HS-5 (cell line): ENCODE measurements at regions not wholly inside any gene's neighbourhood (a gene's known extent, or its start where the extent isn't known, plus 50 kb on each side); places are given as distances from the start of the nearest gene placed in this dataset.

Experiments used
- DNase-seq: peaks from one replicate; pipeline ENCODE4 v3.0.0-alpha.2; 2012; ENCODE audit warnings: low read depth

- no peak for DNase-seq
These were observed 124.8 kb upstream of the RBBP6 start for GRCh38 chr16:24414534-24414933.

DNA sequence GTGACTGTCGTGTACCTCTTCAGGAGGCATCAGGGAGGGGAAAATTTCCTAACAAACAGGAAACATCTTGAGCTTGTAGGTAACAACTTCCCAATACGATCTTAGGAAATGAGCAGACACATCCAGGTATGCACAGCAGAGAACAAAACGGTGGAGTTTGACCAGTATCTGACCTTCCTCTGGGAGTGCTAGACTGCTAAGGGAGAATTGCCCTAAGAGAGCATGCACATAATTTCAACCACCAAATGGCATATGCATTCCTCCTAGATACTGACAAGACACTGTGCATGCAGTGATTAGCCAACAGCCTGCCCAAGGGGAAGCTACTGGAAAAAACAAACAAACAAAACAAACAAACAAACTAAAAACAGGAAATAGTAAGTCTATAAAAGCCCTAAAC is 120.6 kb upstream of the RBBP6 start:
- no peak for DNase-seq

GRCh38 chr16:24423312-24423711 is 116.1 kb upstream of the RBBP6 start:
- no peak for DNase-seq

DNA sequence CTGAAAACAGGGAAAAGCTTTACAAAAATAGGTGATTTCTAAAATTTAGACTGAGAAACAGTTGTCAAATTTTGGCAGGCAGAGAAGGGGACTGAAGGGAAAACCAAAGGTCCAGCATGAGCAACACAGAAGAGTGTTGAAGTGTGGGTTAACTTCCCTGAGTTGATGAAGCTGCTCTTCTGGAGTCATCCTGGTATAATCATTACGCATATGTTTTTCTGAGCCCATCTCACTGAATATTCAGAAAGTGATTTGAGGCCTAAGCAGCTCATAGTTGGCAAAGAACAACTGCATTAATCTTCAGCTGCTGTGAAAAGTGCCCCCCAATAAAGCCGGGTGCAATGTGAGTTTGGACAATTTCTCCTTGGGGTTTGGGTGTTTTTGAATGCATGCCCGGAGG is 115.0 kb upstream of the RBBP6 start:
- DNase-seq, result no peak

- DNase-seq, result no peak
These were observed 111.5 kb upstream of the RBBP6 start for GRCh38 chr16:24427840-24428239.

- DNase-seq, result no peak
These were observed 110.6 kb upstream of the RBBP6 start for GRCh38 chr16:24428756-24429155.

- DNase-seq, result peak; percentile 3
These were observed 108.2 kb upstream of the RBBP6 start for GRCh38 chr16:24430954-24431760.

- DNase-seq, result no peak
These were observed 105.7 kb upstream of the RBBP6 start for GRCh38 chr16:24433706-24434105.

- no peak for DNase-seq
These were observed 99.1 kb upstream of the RBBP6 start for GRCh38 chr16:24440306-24440705.

- no peak for DNase-seq
These were observed 96.7 kb upstream of the RBBP6 start for GRCh38 chr16:24442631-24443030.

- no peak for DNase-seq
These were observed 94.2 kb upstream of the RBBP6 start for GRCh38 chr16:24445216-24445615.

DNA sequence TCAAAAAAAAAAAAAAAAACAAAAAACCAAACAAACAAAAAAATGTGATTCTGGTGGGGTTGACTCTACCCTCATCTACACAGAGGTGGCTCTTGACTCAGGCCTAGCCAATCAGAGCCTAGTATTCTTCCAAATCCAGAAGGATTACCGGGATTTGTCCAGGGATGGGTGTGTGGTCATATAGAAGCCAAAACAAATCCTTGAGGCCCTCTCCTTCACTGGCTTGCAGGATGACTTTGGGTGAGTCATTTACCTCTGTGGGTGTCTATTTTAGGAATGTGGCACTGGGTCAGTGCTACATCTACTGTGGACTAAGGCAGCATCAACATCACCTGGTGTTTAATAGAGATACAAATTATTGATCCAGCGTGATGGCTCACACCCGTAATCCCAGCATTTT is 93.2 kb upstream of the RBBP6 start:
- DNase-seq, result no peak

- DNase-seq, result no peak
These were observed 86.6 kb upstream of the RBBP6 start for GRCh38 chr16:24452724-24453123.

DNA sequence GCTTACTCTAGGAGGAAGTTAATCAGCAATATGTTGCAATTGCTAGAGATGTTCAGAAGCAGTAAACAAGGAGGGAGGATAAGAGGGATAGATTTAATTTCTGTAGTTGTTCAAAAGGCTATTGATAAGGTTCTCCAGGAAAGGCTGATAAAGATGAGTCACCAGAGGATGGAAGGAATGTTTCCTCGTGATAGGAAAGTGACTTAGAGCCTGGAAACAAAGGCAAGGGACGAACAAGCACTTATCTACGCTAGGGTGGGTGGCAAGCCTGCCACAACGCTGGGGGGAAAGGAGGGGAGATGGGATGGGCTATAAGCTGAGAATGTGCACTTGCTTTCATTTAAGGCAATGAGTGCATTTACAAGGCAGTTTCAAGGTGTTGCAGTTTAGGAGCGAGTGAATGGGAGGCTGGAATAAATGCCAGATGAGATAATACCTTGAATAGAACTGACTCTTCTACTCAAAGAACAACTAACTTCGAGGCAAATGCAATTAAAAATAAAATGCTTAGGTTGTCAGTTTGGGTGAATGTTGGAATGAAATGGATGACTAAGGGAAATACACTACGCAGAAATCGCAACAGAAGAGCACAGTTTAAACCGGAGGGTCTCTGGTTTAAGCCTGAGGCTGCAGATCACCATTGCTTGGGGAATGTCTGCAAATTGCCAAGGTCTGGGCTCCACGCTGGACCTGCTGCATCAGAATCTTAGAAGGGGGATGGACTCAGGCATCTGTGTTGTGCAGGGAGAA is 76.0 kb upstream of the RBBP6 start:
- DNase-seq, result no peak

DNA sequence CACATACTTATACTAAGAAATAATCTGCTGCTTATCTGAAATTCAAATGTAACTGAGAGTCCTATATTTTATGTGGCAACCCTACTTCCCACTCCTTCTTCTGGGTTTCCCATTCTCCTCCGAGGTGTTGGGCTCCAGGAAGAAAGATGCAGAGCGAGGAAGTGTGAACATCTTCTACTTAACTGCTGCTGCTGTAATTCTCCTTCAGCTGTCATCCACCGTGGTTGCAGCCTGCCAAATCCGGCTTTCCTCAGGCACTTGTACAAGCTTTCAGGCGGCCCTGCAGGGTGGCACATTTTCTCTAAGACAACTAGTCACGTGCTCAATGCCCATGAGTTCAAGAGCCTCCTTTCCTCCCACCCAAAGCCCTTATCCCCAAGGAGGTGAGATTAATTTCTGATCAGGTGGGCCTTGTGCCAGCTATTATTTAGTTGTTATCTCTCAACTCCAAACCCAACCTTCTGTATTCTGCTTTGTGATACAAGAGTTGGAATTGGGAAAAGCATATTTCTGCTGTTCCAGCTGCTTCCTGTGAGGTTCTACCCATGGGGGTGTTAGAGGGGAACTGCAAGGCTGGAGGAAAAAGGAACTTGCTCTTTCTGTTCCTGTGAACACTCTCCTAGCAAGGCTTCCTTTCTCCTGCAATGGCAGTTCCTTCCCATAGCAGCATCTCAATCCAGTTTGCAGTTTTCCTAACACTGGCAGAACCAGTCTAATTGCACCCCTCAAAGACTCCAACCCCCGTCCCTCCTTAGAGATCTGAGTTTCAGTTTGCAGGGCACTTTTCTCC is 67.6 kb upstream of the RBBP6 start:
- no peak for DNase-seq

GRCh38 chr16:24477492-24477891 is 61.9 kb upstream of the RBBP6 start:
- no peak for DNase-seq

DNA sequence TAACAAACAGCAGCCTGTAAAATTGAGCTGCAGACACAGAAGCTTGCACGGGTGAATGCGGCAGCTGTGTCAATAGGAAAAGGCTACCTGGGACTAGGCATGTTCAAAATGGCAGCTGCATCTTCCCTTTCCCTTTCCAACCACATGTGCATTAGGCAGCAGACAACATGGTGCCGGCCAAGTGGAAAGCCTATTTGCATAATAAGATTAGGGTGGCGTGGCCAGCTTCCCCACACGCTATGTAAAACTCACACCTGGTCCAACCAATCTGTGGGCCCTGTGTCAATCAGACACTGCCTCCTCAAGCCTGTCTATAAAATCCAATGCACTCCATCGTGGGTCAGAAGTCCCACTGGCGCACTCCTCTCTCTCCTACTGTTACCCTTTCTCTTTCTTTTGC is 61.0 kb upstream of the RBBP6 start:
- DNase-seq, result no peak

DNA sequence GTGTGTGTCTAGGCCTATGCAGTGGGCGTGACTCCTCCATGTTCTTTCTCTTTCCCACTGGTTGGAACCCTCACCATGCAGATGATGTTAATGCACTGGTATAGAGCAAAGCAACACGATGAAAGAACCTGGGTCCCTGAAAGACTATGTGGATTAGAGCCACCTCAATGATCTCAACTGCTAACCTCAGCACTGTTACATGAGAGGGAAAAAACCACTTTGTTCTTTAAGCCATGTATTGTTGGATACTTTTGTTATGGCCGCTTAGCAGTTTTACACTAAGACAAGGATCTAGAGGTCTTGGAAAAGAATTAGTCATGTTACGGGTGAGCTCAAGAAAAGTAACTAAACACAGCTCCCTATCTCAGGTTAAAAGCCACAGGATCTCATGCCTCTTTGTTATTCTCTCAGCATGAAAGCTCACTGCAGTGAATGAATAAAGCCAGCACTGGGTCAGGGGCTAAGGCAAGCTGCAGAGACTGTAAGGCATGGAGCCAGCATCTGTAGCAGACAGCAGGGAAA is 56.6 kb upstream of the RBBP6 start:
- DNase-seq, result no peak

DNA sequence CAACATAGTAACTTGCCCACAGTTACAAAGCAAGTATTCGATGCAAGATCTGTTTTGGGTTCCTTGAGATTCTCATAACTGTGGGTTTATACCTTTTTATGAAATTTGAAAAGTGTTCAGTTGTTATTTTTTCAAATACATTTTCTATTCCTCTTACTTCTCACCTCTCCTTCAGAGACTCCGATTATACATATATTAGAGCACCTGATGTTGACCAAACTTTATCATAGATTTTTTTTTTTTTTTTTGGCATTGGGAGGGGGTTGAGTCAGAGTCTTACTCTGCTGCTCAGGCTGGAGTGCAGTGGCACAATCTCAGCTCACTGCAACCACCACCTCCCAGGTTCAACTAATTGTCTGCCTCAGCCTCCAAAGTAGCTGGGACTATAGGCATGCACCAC is 51.3 kb upstream of the RBBP6 start:
- DNase-seq, result no peak
